HFFc6 (cell line): ENCODE measurements at regions not wholly inside any gene's neighbourhood (a gene's known extent, or its start where the extent isn't known, plus 50 kb on each side); places are given as distances from the start of the nearest gene placed in this dataset.

ENCODE experiments used
- DNase-seq: peaks from one replicate; pipeline ENCODE4 v3.0.0-alpha.2; 2018
- H3K27ac Mint-ChIP-seq: 2 replicates; pipeline ENCODE4 v1.8.0; 2020; ENCODE audit warnings: mild to moderate bottlenecking, mixed read lengths
- H3K27me3 Mint-ChIP-seq: 2 replicates; pipeline ENCODE4 v1.8.0; 2021; ENCODE audit warnings: mild to moderate bottlenecking, moderate library complexity, mixed read lengths; ENCODE audit not compliant: insufficient read depth
- H3K36me3 Mint-ChIP-seq: 2 replicates; pipeline ENCODE4 v1.8.0; 2021; ENCODE audit warnings: low read depth, mixed read lengths
- H3K4me1 Mint-ChIP-seq: 2 replicates; pipeline ENCODE4 v1.8.0; 2020; ENCODE audit warnings: low read depth, mixed read lengths
- H3K4me3 Mint-ChIP-seq: 2 replicates; pipeline ENCODE4 v1.8.0; 2020; ENCODE audit warnings: mild to moderate bottlenecking, moderate library complexity, mixed read lengths
- H3K9me3 Mint-ChIP-seq: 2 replicates; pipeline ENCODE4 v1.8.0; 2020; ENCODE audit warnings: mild to moderate bottlenecking, mixed read lengths
- CTCF ChIP-seq: fragments of 200-600 bp; sonication (generic); IDR thresholded peaks from 2 replicates; pipeline ENCODE4 v1.5.0; 2021; ENCODE audit warnings: antibody characterized with exemption, mild to moderate bottlenecking

DNA sequence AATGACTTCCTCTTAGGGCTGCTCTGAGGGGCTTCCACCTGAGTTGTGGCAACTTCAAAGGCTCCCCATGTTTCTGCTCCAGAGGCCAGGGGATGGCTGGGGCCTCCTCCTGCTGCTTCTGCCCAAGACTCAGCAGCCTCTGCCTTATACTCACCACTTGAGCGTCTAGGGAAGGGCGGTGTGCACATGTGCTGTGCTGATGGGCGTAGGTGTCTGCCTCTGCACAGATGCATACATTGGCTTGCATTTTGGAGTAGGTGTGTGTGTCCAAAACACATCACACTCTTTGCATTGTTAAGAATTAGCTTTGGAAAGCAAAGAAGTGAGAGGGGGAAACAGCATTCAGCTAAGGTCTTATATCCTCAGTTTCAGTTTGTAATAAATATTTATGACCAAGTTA, 85.2 kb downstream of the EN1 start:
- Mint-ChIP-seq H3K9me3 (no peaks in the 10 kb centered on the region), H3K27me3 (peaks cover 33% of the 10 kb centered on the region), H3K4me3 (no peak overlapping the region), H3K27ac (no peak overlapping the region), H3K4me1 (no peaks in the 10 kb centered on the region), H3K36me3 (no peaks in the 10 kb centered on the region)
- DNase-seq, result no peak
- no peak for TF ChIP-seq CTCF

GRCh38 chr2:118761771-118762170, 85.7 kb downstream of the EN1 start:
- no peak for DNase-seq
- Mint-ChIP-seq H3K4me1 (no peaks in the 10 kb centered on the region), H3K27ac (no peak overlapping the region), H3K27me3 (peaks cover 32% of the 10 kb centered on the region), H3K36me3 (no peaks in the 10 kb centered on the region), H3K4me3 (no peak overlapping the region), H3K9me3 (no peaks in the 10 kb centered on the region)
- no peak for TF ChIP-seq CTCF

DNA sequence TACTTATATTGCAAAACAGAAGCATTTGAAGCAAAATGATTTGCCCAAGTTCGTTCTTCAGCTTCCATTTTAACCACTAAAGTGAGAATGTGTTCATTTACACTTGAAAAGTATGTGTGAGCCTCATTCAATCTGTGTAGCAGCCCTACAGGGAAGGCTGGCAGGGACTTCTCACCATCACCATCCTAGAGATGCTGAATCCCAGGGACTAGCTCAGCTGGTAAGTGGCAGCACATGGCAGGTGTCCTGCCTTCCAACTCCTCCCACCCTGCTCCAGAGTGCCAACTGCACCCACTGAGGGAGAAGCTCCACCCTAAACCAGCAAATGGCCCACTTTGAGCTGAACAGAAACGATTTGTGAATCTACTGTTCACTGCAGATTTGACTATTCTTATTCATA, 91.5 kb downstream of the EN1 start:
- no peak for DNase-seq
- peaks cover 26% of the 10 kb centered on the region for H3K27me3 Mint-ChIP-seq
- no peak overlapping the region for H3K4me3 Mint-ChIP-seq
- TF ChIP-seq CTCF, result no peak
- H3K27ac Mint-ChIP-seq, result no peak overlapping the region
- no peaks in the 10 kb centered on the region for H3K9me3 Mint-ChIP-seq
- H3K36me3 Mint-ChIP-seq, result no peaks in the 10 kb centered on the region
- no peaks in the 10 kb centered on the region for H3K4me1 Mint-ChIP-seq

DNA sequence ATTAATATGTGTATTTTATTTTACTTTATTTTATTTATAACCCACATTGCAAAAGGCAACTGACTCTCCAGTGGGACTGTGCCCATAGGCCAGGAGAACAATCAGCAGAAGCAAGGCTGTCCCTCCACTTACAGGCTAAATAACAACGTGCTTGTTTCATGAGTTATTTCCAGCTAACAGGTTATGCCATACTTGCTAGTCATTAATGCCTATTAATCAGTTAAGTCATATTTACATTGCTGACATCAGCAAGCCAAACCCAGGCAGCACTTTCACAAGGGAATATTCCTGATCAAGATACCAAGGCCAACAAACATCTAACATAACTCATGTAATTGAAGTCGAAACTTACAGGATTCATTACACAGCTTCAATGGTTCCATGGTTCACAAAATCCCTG, 92.1 kb downstream of the EN1 start:
- no peak for DNase-seq
- no peaks in the 10 kb centered on the region for H3K36me3 Mint-ChIP-seq
- no peaks in the 10 kb centered on the region for H3K4me1 Mint-ChIP-seq
- H3K9me3 Mint-ChIP-seq, result no peaks in the 10 kb centered on the region
- no peak overlapping the region for H3K4me3 Mint-ChIP-seq
- H3K27ac Mint-ChIP-seq, result no peak overlapping the region
- H3K27me3 Mint-ChIP-seq, result peaks cover 29% of the 10 kb centered on the region
- no peak for TF ChIP-seq CTCF

- Mint-ChIP-seq H3K4me1 (no peaks in the 10 kb centered on the region), H3K27ac (no peak overlapping the region), H3K27me3 (peaks cover 30% of the 10 kb centered on the region)
Measured at GRCh38 chr2:118752762-118753429, 94.6 kb downstream of the EN1 start.

More at GRCh38 chr2:118752762-118753429, 94.6 kb downstream of the EN1 start:
- Mint-ChIP-seq H3K9me3 (no peaks in the 10 kb centered on the region; the same call in 1 of the 2 replicates), H3K4me3 (no peak overlapping the region), H3K36me3 (no peaks in the 10 kb centered on the region)
- TF ChIP-seq CTCF, result no peak
- no peak for DNase-seq
